Breast epithelium (tissue), 3 donors: ENCODE measurements at regions not wholly inside any gene's neighbourhood (a gene's known extent, or its start where the extent isn't known, plus 50 kb on each side); places are given as distances from the start of the nearest gene placed in this dataset.

Source experiments
- CTCF ChIP-seq, 3 donors: fragments of 450-650 bp; IDR thresholded peaks; one replicate each; pipeline ENCODE4 v1.5.1; 2016 to 2017; ENCODE audit warnings: antibody characterized with exemption in 3 of 3, mild to moderate bottlenecking in 3 of 3, moderate library complexity in 3 of 3
- POLR2A ChIP-seq: fragments of 450-650 bp; IDR thresholded peaks from one replicate; pipeline ENCODE4 v1.6.1; 2016; ENCODE audit warnings: antibody characterized with exemption, mild to moderate bottlenecking, moderate library complexity
- POLR2AphosphoS5 ChIP-seq, 3 donors: sonication (generic); formaldehyde crosslinking; IDR thresholded peaks; one replicate each; pipeline ENCODE4 v1.6.1; 2017; ENCODE audit warnings: antibody characterized with exemption in 3 of 3

- no peak for TF ChIP-seq POLR2A
- TF ChIP-seq CTCF (IDR thresholded peaks at IDR 0.05) = no peak
- TF ChIP-seq POLR2AphosphoS5 (IDR thresholded peaks at IDR 0.05) = no peak
Observed at GRCh38 chr1:95888941-95889390, 655.0 kb downstream of the RWDD3 start.
